ENCODE measurements at regions not wholly inside any gene's neighbourhood (a gene's known extent, or its start where the extent isn't known, plus 50 kb on each side); places are given as distances from the start of the nearest gene placed in this dataset.
A peak's percentile ranks its signal among the peaks of the same experiment; 100 is the strongest.

DNA sequence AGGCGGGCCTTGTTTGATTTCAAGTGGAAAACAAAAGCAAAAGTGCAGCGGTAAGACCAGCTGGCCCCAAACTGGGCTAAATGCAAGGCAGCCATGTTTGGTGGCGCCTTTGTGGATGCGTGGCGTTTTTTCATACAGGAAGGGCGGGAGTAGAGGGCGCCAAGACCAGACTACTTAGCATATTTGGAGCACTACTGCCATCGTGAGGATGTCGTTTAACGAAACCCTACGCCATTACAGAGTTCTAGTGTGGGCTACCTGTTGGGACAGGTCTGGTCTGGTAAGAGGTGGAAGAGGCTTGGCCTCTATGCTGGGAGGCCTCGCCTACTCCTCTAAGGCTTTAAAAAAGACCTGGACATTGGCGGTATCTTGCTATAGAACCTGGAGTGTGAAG is 230.7 kb upstream of the STK26 start:
- peak in 2 of 3 donors; percentile 90 to 97 for DNase-seq
- Histone ChIP-seq H3K4me1 (no peaks in the 10 kb centered on the region), H3K4me3 (peak overlapping the region in 2 of 4 donors; percentile 46 to 59), H3K9me3 (no peaks in the 10 kb centered on the region), H3K27ac (peak overlapping the region in 2 of 4 donors; percentile 68 to 82), H3K27me3 (no peaks in the 10 kb centered on the region), H3K36me3 (no peaks in the 10 kb centered on the region)
- no peak for TF ChIP-seq POLR2A (IDR thresholded peaks at IDR 0.05)
- TF ChIP-seq, protein P1, sequence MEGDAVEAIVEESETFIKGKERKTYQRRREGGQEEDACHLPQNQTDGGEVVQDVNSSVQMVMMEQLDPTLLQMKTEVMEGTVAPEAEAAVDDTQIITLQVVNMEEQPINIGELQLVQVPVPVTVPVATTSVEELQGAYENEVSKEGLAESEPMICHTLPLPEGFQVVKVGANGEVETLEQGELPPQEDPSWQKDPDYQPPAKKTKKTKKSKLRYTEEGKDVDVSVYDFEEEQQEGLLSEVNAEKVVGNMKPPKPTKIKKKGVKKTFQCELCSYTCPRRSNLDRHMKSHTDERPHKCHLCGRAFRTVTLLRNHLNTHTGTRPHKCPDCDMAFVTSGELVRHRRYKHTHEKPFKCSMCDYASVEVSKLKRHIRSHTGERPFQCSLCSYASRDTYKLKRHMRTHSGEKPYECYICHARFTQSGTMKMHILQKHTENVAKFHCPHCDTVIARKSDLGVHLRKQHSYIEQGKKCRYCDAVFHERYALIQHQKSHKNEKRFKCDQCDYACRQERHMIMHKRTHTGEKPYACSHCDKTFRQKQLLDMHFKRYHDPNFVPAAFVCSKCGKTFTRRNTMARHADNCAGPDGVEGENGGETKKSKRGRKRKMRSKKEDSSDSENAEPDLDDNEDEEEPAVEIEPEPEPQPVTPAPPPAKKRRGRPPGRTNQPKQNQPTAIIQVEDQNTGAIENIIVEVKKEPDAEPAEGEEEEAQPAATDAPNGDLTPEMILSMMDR (IDR thresholded peaks at IDR 0.05), result peak in 3 of 6 experiments; percentile 21 to 74 (median 36)

- H3K36me3 ChIP-seq, result no peaks in the 10 kb centered on the region
- no peak for TF ChIP-seq POLR2A (IDR thresholded peaks at IDR 0.05)
- TF ChIP-seq, protein P1 (IDR thresholded peaks at IDR 0.05), result peak in 2 of 6 experiments; percentile 22 to 70
- H3K4me1 ChIP-seq, result no peaks in the 10 kb centered on the region
- H3K4me3 ChIP-seq, result peak overlapping the region in 2 of 4 donors; percentile 46 to 59
- H3K9me3 ChIP-seq, result no peaks in the 10 kb centered on the region
- peak overlapping the region in 2 of 4 donors; percentile 68 to 82 for H3K27ac ChIP-seq
- peak in 2 of 3 donors; percentile 88 to 96 for DNase-seq
- H3K27me3 ChIP-seq, result no peaks in the 10 kb centered on the region
Measured at GRCh38 chrX:131792789-131793462, 230.2 kb upstream of the STK26 start.

DNA sequence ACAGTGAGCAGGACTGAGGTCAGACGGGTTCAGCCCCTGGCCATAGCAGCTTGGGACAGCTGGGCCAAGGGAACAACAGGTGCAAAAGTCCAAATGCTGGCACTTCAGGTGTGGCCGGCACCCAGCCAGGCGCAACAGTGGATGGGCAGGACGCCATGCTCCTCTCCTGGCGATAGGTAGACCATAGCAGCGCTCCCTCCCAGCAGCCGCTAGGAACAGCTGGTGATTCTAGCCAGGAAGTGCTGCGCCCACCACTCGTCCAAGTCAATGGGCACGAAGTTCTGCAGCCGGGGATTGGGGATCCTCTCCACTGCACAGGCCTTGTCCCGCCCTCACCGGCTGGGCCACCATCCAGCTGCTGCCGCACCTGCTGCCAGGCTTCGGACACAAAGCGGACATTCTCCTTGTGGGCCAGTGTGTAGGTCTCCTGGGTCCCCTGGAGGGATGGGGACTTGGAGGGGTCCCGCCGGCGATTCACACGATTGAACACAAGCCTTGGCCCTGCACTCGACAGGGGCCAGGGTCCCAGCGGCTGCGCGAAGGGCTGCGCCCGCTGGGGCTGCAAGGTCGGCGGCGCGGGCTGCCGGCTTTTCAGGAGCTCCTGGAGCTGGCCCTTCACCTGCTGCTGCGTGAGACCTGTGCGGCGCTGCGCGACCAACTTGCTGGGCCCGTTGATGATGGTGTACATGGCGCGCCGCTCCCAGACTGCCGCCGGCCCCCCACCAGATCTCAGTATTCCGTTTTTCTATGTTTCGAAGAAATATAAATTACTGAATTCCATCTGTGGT is 227.5 kb upstream of the STK26 start:
- H3K27ac ChIP-seq, result no peak overlapping the region
- no peaks in the 10 kb centered on the region for H3K36me3 ChIP-seq
- H3K4me3 ChIP-seq, result peak overlapping the region in 1 of 4 donors; percentile 29
- DNase-seq, result no peak
- H3K27me3 ChIP-seq, result no peaks in the 10 kb centered on the region
- H3K9me3 ChIP-seq, result no peaks in the 10 kb centered on the region
- TF ChIP-seq, protein P1 (IDR thresholded peaks at IDR 0.05), result no peak
- no peak for TF ChIP-seq POLR2A (IDR thresholded peaks at IDR 0.05)
- no peaks in the 10 kb centered on the region for H3K4me1 ChIP-seq

DNA sequence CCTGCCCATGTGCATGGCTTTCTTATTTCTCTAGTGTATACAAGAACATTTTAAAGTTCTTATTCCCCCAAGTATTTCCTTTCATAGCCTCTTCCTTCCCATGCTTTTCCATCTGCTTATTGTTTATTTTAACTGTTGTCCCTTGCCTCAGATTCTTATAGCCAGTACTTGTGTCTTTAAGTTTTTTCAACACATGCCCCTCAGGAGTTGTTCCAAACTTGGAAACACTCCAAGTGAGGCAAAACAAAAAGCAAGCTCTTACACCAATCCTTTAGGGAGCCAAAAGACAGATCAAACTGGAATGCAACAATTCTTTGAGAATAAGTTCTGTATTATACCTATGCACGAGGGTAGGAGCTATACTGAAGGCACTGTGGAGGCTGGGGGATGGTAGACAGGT is 222.0 kb upstream of the STK26 start:
- Histone ChIP-seq H3K9me3 (no peaks in the 10 kb centered on the region), H3K4me1 (no peaks in the 10 kb centered on the region), H3K27me3 (no peaks in the 10 kb centered on the region), H3K36me3 (no peaks in the 10 kb centered on the region), H3K27ac (no peak overlapping the region), H3K4me3 (no peak overlapping the region)
- DNase-seq, result no peak
- TF ChIP-seq, protein P1 (IDR thresholded peaks at IDR 0.05), result no peak
- no peak for TF ChIP-seq POLR2A (IDR thresholded peaks at IDR 0.05)

DNA sequence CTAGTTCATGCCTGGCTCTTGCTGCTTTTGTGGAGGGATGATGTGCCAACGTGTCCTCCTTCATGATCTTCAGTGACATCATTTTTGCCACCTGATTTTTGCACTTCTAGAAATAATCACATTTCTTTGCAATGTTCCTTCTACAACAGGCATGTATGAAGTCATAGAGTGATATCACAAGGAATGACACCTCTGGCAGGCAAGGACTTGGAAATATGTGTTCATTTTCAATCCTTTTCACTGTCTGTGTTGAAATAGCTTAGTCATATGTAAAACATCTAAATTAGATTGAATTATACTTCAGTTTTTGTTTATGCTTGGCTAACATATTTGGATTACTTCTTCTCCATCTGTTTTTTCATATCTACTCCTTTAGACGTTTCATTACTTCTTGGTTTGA is 221.2 kb upstream of the STK26 start:
- no peaks in the 10 kb centered on the region for H3K27me3 ChIP-seq
- H3K4me3 ChIP-seq, result no peak overlapping the region
- no peak for DNase-seq
- no peaks in the 10 kb centered on the region for H3K36me3 ChIP-seq
- TF ChIP-seq, protein P1 (IDR thresholded peaks at IDR 0.05), result no peak
- TF ChIP-seq POLR2A (IDR thresholded peaks at IDR 0.05), result no peak
- H3K9me3 ChIP-seq, result no peaks in the 10 kb centered on the region
- no peak overlapping the region for H3K27ac ChIP-seq
- H3K4me1 ChIP-seq, result no peaks in the 10 kb centered on the region
